Stimulated activated CD8-positive, alpha-beta memory T cell treated with anti-CD3 and anti-CD28 coated beads, Interleukin-4, amount 100 ng/mL, for 48 hours (primary cell): ENCODE measurements at regions not wholly inside any gene's neighbourhood (a gene's known extent, or its start where the extent isn't known, plus 50 kb on each side); places are given as distances from the start of the nearest gene placed in this dataset.
"Not testable (repeated sequence)": the region's sequence is repeated elsewhere in the genome, so short reads cannot be mapped to it uniquely, and the experiment has no call there.

Experiments
- DNase-seq: peaks from one replicate; pipeline ENCODE4 v3.0.0-alpha.2; 2020

DNA sequence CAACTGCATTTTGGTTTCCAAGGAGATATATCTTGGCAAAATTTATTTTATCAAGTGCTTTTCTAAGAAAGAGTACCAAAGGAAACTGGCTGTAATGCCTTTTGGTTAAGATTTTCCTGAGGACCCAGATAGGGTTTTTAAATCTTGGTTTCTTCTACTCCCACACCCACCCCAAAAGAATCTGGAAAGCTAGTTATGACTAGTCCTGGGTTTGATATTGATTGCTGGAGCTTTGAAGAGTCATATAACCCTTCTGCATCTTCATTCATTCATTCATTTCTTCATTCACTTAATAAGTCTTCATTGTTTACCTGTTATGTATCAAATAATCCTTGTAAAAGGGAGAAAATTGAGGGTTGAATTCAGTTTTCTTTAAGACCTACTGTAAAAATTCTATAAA is 425.2 kb downstream of the PCNX1 start:
- no peak for DNase-seq

DNA sequence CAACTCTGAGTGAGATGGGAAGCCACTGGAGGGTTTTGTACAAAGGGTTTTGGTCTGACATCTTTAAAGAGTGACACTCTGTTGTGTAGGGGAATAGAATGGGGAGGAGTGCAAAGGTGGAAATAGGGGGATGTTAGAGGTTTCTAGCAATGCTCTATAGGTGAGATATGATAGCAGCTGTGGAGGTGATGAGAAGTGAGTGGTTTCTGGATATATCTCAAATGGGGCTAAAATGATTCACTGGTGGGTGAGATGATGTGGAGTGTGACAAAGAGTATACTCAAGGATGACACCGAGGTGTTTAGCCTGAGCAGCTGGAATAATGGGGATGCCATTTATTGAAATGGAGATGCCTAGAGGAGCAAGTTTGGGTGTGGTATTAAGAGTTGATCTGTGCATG is 426.4 kb downstream of the PCNX1 start:
- DNase-seq: no peak

DNA sequence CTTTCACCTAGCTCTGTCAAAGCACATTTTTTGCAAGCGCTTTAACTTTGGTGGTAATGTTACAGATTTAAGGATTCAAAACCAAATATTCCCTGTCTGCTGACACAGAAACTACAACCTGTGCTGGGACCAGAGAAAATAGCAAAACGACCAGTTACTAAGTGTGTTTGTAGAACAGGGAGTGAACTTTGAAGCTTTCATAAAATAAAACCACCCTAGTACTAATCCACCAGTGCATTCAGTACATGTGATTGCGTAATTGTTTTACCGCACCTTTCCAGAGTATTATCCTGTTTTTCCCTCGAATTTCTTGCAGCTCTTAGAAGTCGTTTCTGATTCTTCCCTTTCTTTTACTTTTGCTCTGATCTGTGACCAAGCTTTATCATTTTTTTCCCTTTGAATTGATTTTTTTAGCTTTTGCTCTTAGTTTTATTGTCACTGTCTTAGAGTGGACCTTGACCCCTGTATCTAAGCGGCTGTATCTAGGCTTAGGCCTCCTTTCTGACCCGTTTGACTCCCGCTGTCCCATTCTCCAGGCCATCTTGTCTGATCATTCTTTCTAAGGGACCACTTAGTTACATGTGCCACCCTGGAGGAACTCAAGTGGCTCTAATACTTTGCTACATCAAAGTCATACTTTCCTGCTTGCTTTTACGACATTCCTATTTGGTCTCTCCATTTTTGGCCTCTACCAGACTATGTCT is 429.4 kb downstream of the PCNX1 start:
- DNase-seq: no peak

DNA sequence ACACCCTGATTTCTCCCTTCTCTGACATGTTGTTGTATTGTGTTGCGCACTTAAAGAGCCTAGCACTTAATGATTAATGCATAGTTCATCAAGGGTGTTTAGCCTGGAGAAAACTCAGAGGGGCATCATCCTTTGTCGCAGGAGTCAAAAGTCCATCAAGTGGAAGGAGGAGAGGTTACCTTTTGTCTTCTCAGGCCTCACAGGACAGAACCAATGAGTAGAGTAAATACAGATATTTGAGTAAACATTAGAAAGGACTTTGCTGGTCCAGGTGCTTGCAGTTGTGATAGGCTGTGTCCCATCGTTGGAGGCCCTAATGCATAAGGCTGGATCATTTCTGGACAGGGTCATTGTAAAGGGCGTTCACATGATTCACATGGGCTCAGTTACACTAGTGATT is 430.9 kb downstream of the PCNX1 start:
- DNase-seq: no peak

DNA sequence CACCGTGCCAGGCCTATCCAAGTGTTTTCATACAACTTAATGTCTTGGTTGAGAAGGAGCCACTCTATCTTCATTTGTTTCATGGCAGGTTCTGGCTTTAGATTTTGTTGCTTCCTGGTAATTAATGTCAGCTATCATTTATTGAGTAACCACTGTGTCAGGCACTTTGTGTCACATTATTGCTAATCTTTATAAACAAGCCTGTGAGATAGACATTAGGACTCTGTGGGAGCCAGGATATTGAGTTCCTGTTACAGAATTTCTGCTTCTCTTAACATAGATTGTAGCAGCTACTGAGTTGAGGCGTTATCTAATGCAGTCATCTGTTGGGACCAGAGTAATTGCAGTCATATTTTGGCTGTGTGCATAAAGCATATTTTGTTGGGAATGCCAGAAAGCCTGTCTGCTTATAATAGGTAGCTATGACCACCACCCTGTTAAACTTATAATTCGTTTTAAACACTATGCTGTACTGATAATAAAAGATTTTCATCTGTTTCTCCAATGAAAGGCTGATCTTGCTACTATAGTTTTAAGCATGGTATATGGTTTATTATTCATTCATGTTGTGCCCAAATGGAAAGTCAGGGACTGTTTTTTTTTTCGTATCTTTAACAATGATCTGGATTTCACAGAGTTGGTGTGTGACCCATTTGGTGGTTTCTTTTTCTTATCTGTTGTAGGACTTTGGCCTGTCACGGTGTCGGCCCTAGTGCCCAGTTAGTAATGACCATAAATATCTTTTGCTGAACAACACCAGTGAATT is 432.6 kb downstream of the PCNX1 start:
- no peak for DNase-seq

DNA sequence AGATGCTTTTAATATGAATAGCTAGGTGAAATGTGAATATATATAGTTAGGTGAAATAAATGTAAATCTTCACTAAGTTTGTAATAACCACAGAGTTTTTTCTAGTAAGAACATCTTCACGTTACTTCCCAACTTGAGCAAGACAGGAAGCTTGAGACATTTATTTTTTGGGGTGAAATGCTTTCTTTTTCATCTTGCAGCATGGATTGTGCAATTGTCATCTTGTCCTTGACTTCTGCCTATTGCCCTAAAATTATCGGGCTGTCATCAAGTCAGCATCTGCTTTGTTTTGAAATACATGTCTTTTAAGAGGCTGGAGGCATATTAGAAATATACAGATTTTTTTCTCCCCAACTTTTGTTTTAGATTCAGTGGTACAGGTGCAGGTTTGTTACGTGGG is 433.9 kb downstream of the PCNX1 start:
- DNase-seq: no peak

DNA sequence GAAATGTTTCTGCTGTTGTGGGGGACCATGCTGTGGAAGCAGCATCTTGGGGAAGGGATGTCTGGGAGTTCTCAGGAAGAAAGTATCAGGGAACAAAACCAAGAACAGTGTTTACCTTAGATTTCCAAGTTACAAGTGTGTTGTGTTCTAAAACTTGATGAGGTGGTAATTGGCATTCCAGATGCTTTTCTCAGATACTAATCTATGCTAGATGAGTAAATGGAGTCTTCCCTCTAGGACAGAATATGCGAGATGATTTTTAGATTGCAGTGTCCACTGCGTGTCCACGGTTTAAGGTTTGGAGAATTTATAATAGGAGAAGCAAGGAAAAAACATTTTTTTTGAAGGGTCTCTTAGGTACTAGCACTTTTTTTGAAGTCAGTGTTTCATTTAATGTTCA is 436.5 kb downstream of the PCNX1 start:
- DNase-seq: no peak

DNA sequence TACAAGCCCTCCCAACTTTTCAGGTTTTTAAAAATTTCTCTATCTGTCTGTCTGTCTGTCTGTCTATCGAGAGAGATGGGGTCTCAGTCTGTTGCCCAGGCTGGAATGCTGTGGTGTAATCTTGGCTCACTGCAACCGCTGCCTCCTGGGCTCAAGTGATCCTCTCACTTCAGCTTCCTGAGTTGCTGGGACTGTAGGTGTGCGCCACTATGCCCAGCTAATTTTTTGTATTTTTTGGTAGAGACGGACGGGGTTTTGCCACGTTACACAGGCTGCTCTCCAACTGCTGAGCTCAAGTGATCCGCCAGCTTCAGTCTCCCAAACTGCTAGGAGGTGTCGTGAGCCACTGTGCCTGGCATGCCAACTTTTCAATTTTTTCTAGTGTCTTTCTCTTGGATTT is 437.2 kb downstream of the PCNX1 start:
- no peak for DNase-seq

DNA sequence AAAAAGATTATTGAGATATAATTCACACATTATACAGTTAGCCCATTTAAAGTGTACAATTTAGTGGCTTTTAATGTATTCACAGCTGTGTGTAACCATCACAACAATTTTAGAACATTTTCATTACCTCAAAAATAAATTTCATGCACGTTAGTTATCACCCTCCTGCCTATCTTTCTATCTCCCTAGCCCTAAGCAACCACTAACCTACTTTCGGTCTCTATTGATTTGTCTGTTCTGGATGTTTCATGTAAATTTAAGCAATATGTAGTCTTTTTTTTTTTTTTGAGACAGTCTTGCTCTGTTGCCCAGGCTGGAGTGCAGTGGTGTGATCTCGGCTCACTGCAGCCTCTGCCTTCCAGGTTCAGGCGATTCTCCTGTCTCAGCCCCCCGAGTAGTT is 439.4 kb downstream of the PCNX1 start:
- DNase-seq: no peak

DNA sequence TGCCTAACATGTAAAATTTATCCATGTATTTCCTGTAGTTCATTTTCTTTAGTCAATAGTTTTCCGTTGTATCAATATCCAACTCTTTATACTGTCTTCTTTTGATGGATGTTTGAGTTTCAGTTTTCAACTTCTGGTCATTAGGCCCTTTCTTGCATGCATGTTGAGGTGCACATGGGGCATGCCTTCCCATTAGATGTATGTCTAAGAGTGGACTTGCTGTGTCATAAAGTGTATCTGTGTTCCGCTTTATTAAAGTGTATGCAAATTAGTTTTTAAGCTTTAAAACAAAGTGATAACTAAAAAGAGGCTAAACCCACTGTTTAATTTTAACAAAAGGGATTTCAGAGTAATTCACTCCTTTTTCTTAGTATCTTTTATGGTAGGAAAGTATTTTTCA is 441.1 kb downstream of the PCNX1 start:
- no peak for DNase-seq

DNA sequence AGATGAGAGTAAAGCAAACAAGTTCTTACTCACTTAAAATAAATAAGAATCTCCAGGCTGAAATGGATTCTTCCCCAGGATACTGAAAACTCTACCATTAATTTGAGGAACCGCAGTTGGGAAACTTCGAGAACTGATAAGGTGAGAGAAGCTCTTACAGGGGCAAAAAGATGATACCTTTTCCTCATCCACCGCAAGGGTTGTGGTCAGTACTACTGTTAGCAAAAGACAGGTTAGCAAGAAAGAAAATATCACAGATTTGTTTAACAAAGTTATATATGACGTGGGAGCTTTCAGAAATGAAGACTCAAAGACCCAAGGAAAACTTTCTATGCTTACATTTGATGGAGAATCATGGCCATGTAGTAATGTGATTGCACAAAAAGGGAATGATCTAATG is 441.6 kb downstream of the PCNX1 start:
- no peak for DNase-seq

DNA sequence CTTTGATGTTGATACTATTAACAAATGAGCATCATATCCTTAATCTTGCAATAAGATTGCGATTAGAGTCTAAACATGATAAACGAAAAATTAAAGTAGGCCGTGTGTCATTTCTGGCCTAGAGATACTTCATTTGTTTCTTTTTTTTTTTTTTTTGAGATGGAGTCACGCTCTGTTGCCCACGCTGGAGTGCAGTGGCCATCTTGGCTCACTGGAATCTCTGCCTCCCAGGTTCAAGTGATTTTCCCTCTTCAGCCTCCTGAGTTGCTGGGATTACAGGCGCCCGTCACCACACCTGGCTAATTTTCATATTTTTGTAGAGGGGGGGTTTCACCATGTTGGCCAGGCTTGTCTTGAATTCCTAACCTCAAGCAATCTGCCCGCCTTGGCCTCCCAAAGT is 446.9 kb downstream of the PCNX1 start:
- DNase-seq: no peak

DNA sequence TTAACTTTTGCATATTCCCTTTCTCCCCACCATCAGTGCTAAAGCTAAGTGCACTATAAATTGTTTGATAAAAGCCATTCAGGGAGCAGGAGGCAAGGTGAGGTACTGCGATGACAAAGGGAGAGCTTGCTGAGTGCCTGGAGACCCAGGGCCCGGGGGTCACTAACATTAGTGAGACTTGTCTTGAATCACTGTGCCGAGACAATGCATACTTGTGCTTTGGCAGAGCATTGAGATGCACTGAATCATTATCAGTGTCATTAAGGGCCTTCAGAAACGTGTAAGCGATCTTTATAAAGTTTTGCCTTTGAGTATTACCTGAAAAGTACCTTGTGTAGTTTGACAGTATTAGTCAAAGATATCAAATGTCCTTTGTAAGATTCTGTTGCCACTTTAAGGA is 447.5 kb downstream of the PCNX1 start:
- DNase-seq: no peak

DNA sequence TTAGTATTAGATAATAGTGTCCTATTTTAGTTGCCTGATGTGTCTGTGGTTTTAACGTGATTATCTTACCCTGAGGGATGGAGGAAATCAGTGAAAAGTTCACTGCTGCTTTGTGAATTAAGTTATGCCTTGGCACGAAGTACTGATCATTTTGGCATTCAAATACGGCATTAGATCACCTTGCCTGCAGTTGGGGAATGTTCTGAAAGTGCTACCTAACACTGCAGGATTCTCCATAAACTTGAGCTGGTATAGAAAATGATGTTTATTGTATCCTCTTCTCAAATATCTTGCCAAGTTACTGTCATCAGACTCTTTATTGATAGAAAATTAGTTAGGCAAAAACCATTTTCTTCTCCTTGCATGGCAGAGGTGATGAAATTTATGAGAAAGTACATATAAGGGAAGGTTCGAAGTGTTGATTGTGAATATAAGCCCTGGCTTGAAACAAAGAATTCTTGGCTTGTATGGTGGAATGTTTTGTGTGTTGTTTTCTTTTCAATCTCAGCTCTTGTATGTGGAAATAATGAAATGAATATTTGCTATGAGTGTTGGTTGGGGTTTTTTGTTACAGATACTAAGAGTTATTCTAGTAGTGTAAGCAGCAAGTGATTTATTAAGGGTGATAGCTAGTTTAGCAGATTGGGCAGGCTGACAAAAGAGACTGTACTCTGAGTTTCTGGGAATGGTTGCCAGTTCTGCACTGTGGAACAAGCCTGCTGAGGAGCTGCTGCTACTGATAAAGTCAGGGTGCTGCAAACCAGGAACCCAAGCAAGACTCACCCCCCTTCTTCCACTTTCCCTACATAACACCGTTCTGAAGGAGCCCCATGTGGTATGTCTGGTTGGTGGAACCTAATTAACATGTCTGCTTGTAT is 448.3 kb downstream of the PCNX1 start:
- DNase-seq: no peak

DNA sequence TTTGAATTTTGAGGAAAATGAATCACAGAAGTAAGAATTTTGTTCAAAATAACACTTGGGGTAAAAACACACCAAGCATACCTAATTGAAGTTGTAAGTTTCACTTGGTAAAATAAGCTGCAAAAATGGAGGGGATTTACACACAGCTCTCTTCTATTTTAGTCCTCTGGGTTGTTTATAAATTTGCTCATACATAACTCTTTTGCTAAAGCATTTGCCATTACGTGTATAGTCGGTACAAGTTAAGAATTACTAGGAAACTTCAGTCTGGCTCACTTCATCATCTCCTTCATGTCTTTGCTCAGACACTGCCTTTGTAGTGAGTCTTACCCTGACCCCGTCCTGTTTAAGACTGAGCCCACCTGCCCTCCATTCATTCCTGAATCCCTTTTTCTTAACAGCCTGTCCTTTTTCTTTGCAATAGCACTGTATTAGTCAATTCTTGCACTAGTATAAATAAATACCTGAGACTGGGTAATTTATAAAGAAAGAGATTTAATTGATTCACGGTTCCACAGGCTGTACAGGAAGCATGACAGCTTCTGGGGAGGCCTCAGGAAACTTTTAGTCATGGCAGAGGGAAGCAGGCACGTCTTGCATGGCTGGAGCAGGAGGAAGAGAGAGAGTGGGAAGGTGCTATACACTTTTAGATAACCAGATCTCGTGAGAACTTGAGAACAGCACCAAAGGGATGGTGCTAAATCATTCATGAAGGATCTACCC is 451.1 kb downstream of the PCNX1 start:
- DNase-seq: no peak

DNA sequence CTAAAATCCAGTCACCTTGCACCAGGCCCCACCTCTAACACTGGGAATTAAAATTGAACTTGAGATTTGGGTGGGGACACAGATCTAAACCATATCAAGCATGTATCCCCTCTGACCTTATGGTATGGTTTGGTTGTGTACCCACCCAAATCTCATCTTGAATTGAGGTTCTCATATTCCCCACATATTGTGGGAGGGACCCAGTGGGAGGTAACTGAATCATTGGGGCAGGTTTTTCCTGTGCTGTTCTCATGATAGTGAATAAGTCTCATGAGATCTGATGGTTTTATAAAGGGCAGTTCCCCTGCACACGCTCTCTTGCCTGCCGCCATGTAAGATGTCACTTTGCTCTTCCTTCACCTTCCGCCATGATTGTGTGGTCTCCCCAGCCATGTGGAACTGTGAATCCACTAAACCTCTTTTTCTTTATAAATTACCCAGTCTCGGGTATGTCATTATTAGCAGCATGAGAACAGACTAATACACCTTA is 451.7 kb downstream of the PCNX1 start:
- DNase-seq: not testable (repeated sequence)

DNA sequence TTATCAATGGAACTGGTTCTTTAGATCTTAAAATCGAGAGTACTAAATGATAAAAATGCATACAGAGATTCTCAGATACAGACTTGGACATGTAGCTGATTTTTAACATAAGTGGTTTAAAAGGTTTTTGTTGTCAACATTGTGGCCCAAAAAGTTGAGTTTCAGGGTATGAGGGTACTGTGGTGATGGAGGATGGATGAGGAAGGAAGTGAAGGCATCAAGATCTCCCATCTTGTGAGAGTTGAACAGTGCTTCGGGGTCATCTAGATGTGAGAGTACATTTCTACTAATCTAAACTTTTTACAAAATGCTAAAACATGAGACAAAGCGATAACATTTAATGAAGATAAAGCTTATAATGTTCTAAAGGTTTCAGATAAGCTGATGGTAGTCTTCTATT is 452.6 kb downstream of the PCNX1 start:
- no peak for DNase-seq

DNA sequence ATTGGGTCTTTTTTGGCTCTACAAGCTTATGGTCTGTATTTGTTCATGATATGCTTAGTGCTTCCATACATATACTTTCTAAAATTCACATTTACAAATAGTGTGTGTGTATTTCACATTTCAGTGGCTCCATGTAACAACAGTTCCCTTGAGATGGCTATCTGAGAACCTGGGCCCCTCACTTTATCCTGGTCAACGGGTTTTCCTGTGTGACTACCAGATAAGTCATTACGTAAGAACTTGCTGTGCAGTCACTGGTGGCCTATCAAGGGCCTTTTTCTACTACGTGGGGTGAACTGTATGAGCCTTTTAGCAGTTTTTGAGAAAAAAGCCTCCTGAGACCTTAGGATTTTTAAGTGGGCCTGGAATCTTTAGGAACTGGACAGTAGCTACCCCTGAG is 454.1 kb downstream of the PCNX1 start:
- no peak for DNase-seq

DNA sequence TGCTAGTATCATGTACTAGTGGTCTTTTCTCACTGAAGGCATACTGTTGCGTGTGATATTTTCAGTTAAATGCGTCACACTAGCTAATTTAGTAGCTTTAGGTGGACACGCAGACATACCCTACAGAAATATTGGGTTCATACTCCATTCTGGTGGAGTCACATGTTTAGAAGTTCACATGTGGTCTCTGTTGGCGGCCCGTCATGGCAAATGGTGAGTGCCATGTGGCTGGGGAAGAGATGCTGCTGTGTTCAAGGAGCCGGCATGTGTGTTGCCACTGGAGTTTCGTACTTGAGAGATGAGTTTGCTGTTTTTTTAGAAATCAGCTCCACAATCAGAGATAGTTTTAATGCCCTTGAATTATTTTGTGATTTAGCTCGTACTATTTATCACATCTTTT is 454.6 kb downstream of the PCNX1 start:
- no peak for DNase-seq

DNA sequence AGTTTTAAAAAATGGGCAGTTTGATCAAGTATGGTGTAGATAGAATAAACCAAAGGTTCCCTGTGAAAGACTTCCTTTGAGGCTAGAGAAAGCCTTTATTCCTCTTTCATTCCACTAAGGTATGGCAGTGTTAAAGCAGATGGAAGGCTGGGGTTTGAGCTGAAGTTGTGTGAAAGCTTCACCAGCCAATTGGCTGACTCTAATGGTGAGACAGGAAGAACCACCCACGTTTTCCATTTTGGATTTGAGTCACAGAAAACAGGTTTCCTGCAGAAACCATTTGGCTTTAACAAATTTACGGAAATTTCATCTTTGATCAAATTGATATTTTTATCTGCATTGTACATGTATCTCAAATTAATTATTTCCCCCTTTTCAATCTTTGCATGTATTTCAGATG is 455.0 kb downstream of the PCNX1 start:
- no peak for DNase-seq

DNA sequence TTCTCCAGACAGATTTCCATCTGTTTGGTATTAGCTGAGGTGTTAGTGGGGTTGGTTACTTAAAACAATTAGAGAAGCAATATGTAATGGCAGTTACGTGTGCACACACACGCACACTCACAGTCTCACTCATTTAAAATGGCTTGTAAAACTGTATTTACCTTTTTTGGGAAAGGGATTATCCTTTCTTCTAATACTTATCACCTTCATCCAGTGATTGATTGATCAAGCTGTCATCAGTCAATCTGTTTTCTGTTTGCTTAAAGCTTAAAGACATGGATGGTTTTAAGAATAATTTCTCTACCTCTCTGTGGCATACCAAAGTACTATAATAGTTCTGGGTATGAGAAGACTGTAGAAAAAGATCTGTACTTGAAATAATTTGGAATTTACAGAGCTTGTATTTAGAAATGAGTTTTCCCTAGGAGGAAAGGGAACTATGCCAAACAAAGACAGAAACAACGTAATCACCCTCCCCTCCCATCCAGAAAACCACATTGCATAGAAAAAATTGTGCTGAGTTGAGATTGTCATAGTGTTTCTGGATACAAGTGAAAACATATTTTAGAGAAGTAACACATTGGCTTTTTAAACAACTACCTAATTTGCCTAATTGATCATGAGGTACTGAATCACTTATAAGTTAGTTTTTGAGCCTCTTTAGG is 455.8 kb downstream of the PCNX1 start:
- no peak for DNase-seq
